NCI-H1105 (cell line): ENCODE measurements at regions not wholly inside any gene's neighbourhood (a gene's known extent, or its start where the extent isn't known, plus 50 kb on each side); places are given as distances from the start of the nearest gene placed in this dataset.
A peak's percentile ranks its signal among the peaks of the same experiment; 100 is the strongest.

ENCODE experiments used
- DNase-seq: peaks from one replicate; lab custom pipeline; 2025; lab: John Stamatoyannopoulos, UW

GRCh38 chr18:22848615-22849014, 84.5 kb upstream of the RBBP8 start:
- no peak for DNase-seq

GRCh38 chr18:22856870-22857269, 76.3 kb upstream of the RBBP8 start:
- DNase-seq: no peak

DNA sequence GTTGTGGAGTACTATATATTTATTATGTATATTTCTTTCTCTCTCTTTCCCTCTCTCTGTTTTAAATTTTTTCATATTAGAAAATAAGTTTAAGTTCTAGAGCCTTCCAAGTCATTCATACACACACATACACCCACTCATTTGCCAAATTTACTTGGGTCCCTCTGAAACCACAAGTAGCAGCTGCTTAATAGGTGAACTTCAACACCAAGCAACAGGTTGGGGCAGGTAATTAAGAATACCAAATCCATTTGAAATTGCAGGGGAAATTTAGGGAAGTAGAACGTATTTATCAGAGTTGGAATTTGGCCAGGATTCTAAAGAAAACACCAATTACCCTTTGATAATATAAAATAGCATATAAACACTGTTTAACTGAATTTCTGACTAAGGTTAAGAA, 75.0 kb upstream of the RBBP8 start:
- peak; percentile 32 for DNase-seq

- no peak for DNase-seq
Observed at GRCh38 chr18:22860807-22861206, 72.3 kb upstream of the RBBP8 start.

DNA sequence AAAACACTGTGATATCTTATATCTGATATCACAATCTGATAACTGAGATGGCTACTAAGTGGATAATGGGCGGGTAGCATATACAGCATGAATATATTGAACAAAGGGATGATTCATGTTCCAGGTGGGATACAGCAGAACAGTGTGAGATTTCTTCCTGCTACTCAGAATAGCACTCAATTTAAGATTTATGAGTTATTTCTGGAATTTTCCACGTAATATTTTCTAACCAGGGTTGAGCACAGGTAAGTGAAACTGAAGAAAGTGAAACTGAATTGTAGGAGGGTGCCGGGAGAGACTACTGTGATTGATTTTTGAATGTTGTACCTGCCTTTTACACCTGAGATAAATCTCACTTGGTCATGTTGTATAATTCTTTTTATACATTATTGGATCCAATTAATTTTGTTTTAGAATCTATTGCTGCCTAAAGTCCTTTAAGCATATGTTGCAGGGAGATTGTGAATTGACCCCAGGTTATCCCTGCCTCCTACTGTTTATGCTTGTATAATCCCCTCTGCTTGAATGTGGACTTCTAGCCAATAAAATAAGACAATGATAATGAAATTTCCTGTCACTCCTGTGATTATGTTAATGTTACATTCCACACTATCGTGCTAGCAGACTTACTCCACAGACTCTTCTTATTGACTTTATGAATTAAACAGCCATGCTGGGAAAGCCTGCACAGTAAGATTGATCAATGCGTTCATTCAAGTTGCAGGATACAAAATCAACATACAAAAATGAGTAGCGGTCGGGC, 67.6 kb upstream of the RBBP8 start:
- no peak for DNase-seq

GRCh38 chr18:22868831-22869230, 64.3 kb upstream of the RBBP8 start:
- no peak for DNase-seq

DNA sequence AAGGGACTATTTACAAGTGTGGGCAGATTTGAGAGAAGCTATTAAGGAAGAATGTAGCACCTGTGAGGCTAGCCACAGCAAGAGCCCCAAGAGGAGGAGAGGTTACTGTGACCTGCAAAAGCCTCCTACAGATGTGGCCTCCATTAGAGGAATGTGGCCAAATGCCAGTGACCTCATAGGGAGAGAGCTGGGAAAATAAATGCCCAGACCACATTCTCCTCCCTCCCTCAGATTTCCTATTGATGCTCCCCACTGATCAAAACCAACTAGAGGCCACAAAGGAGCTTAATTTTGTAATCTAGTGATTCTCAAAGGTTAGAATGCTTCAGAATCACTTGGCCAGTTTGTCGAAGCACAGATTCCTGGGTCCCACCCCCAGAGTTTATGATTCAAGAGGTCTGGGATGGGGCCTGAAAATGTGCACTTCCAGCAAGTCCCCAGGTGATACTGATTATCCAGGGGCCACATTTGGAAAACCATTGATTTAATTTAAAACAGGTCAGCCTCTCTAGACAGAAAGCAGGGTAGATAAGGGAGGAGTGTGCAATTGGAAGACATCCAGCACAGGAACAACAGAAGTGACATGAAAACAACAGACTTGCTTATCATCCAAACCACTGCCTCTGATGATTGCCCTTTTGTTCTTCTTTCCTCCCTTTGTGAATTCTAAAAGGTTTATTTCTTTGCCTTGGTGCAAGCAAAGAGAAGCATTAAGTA, 61.2 kb upstream of the RBBP8 start:
- DNase-seq: peak; percentile 50

DNA sequence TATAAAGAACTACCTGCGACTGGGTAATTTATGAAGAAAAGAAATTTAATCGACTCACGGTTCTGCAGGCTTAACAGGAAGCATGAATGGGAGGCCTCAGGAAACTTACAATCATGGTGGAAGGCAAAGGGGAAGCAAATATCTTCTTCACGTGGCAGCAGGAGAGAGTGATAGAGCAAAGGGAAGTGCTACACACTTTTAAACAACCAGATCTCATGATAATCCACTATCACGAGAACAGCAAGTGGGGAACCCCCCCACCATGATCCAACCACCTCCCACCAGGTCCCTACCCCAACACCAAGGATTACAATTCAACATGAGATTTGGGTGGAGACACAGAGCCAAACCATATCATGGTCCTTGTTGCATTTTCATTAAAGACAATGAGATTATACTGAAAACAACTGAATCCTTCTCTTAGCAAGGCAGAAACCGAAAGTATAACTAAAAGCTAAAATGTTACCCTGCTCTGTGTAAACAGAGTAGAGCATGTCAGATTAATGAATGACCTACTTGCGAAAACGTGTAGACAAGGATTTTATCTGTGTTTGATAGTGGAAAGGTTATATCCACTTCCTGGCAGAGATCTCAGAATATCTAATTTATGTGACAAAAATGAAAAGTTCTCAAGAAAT, 60.1 kb upstream of the RBBP8 start:
- no peak for DNase-seq

GRCh38 chr18:22879293-22879692, 53.8 kb upstream of the RBBP8 start:
- no peak for DNase-seq

DNA sequence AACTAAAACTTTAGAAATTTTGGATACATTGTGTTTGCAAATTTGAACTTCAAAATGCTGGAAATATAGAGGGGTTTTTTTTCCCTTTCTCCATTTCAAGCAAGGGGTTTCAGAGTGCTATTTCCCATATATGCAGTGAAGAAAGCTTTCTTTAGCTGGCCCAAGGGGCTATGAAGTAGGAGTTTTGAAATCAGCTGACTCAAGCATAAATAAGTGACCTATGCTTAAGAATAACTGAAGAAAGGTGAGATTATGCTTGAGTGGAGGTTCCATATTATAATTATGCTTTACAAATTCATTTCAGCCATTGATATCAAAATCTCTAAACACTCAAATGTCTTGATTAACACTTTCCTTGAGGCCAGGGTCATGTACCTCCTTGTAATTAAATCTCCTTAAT, 51.0 kb upstream of the RBBP8 start:
- no peak for DNase-seq

GRCh38 chr18:22883179-22883578, 49.9 kb upstream of the RBBP8 start:
- DNase-seq: no peak
